ENCODE measurements at regions not wholly inside any gene's neighbourhood (a gene's known extent, or its start where the extent isn't known, plus 50 kb on each side); places are given as distances from the start of the nearest gene placed in this dataset.

DNA sequence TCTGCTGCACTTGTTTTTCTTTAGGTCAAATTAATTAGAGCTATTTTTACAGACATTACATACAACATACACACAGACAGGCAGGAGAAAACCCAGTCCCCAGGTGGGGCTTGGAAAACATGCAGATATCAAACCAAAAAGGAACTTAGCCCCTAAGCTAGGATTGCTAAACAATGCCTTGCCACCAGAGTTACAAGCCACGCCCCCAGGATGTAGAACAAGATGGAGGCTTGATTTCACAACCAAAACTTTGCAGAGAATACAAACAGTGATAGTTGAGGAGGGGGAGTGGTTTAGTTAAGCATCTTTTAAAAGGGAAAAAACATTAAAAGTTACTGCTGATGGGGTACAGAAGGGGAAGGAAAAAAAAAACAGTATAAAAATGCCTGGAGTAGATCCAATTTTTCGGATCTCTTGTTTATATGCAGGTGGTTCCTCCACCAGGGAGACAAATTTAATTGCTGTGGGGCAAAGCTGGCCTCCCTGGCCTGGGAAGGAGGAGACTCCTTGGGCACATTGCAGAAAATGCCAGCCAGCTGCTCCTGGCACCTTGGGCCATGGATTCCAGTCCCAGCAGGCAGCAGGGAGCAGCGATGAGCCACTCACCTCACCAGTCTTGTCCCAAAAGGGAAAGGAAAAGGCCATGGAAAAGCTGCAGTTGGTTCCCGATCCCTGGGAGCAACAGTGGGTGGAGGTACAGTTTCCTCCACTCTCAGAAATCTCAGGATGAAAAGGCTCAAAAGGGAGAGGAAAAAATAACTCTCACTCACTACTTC lies 348.4 kb upstream of the REG3G start:
- peak; percentile 20 for DNase-seq (ENCODE audit: low spot score)
- ChIA-PET POLR2A (no interaction called here), CTCF (ENCODE audit: low intra/inter-chr PET ratio, low total read pairs) (no interaction called here)
- peaks cover 16% of the 10 kb centered on the region for H3K4me1 ChIP-seq (ENCODE audit: insufficient read depth, low read length)
- BruUV-seq (replicated peaks) = no TSS peak
- no peaks in the 10 kb centered on the region for H4K20me1 ChIP-seq (ENCODE audit: insufficient read depth, low read length)
- no peaks in the 10 kb centered on the region for H3K79me2 ChIP-seq (ENCODE audit: insufficient read depth, low read length)
- no peak overlapping the region for H3K9ac ChIP-seq (ENCODE audit: insufficient read depth, low read depth, low read length)
- TF ChIP-seq STAG1 (CRISPR knock-in tag; IDR thresholded peaks at IDR 0.05) = 0 out of 2 replicates have a peak, but pooled peaks have one; percentile 11
- TF ChIP-seq EEA1 (CRISPR knock-in tag; IDR thresholded peaks at IDR 0.05; ENCODE audit: borderline replicate concordance) = no peak
- no peak for TF ChIP-seq ZNF615 (CRISPR knock-in tag; IDR thresholded peaks at IDR 0.05; ENCODE audit: borderline replicate concordance)
- TF ChIP-seq ZNF704 (CRISPR knock-in tag; IDR thresholded peaks at IDR 0.05; ENCODE audit: borderline replicate concordance) = 0 out of 2 replicates have a peak, but pooled peaks have one; percentile 17
- no peak for TF ChIP-seq ATF7-NPFF (CRISPR knock-in tag; IDR thresholded peaks at IDR 0.05; ENCODE audit: low read depth)
- no peak for TF ChIP-seq PAWR (CRISPR knock-in tag; IDR thresholded peaks at IDR 0.05; ENCODE audit: borderline replicate concordance)
- TF ChIP-seq, protein P1, sequence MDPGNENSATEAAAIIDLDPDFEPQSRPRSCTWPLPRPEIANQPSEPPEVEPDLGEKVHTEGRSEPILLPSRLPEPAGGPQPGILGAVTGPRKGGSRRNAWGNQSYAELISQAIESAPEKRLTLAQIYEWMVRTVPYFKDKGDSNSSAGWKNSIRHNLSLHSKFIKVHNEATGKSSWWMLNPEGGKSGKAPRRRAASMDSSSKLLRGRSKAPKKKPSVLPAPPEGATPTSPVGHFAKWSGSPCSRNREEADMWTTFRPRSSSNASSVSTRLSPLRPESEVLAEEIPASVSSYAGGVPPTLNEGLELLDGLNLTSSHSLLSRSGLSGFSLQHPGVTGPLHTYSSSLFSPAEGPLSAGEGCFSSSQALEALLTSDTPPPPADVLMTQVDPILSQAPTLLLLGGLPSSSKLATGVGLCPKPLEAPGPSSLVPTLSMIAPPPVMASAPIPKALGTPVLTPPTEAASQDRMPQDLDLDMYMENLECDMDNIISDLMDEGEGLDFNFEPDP (CRISPR knock-in tag; conservative IDR thresholded peaks at IDR 0.05) = 0 out of 2 replicates have a peak, but pooled peaks have one; percentile 55
- no peak for TF ChIP-seq ZNF343 (CRISPR knock-in tag; IDR thresholded peaks at IDR 0.05)
- TF ChIP-seq CEBPB (IDR thresholded peaks at IDR 0.05; ENCODE audit: borderline replicate concordance, low read depth, low read length) = peak; percentile 42; the same call in 1 of the 2 replicates
- TF ChIP-seq ZNF790 (CRISPR knock-in tag; IDR thresholded peaks at IDR 0.05; ENCODE audit: borderline replicate concordance) = no peak
- TF ChIP-seq, protein P2, sequence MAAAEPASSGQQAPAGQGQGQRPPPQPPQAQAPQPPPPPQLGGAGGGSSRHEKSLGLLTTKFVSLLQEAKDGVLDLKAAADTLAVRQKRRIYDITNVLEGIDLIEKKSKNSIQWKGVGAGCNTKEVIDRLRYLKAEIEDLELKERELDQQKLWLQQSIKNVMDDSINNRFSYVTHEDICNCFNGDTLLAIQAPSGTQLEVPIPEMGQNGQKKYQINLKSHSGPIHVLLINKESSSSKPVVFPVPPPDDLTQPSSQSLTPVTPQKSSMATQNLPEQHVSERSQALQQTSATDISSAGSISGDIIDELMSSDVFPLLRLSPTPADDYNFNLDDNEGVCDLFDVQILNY (CRISPR knock-in tag; conservative IDR thresholded peaks at IDR 0.05) = no peak
- TF ChIP-seq CTCF (CRISPR knock-in tag; IDR thresholded peaks at IDR 0.05) = peak; percentile 31
- no peak for TF ChIP-seq XBP1 (CRISPR knock-in tag; IDR thresholded peaks at IDR 0.05)
- no peak overlapping the region for H3K27ac ChIP-seq (ENCODE audit: extremely low read length, insufficient read depth, low read length)
- ATAC-seq = no peak; the same call in 1 of the 3 replicates
- no peak overlapping the region for H2AFZ ChIP-seq (ENCODE audit: low read length)
- in situ Hi-C loops (cut with HindIII; ENCODE audit: extremely low pct_ligation_motif_present, low pct_unique_long_range_greater_than_20kb) = no loop called here
- H3K27me3 ChIP-seq (ENCODE audit: control insufficient read depth in 1 of 2, insufficient read depth in 2 of 2, low read length in 2 of 2) = peaks cover 0 to 7% of the 10 kb centered on the region in 2 experiments; a peak in 2 of 5 replicates
- peak overlapping the region; percentile 33 for H3K4me2 ChIP-seq (ENCODE audit: low read depth, low read length)
- H3K36me3 ChIP-seq (replicated peaks in 1 of 2; ENCODE audit: control insufficient read depth in 1 of 2, insufficient read depth in 2 of 2, low read length in 2 of 2) = no peaks in the 10 kb centered on the region
- H3K9me3 ChIP-seq (ENCODE audit: low read length) = no peaks in the 10 kb centered on the region
- intact Hi-C loops (cut with micrococcal nuclease; ENCODE audit: unreplicated experiment) = no loop called here
- 18% methylated on average over 4 of the region's 4 CpGs for WGBS (ENCODE audit: low lambda C conversion rate)
- H3K4me3 ChIP-seq (replicated peaks in 1 of 3; ENCODE audit: insufficient read depth in 1 of 3, low read depth in 2 of 3, low read length in 3 of 3) = 0 out of 6 replicates have a peak overlapping the region, but pooled peaks of 1 of the 3 experiments have one; percentile 19
- no peak for FAIRE-seq

All from HepG2 (cell line).